ENCODE measurements at regions not wholly inside any gene's neighbourhood (a gene's known extent, or its start where the extent isn't known, plus 50 kb on each side); places are given as distances from the start of the nearest gene placed in this dataset.
"Not testable (repeated sequence)": the region's sequence is repeated elsewhere in the genome, so short reads cannot be mapped to it uniquely, and the experiment has no call there.

- no peak for ATAC-seq
These were observed 109.2 kb downstream of the OSTF1 start for GRCh38 chr9:75197561-75197960.

GRCh38 chr9:75198436-75198835 is 110.1 kb downstream of the OSTF1 start:
- no peak for ATAC-seq

GRCh38 chr9:75200892-75201470 is 112.7 kb downstream of the OSTF1 start:
- ATAC-seq: peak in 1 of 2 donors; percentile 27

GRCh38 chr9:75201480-75202209 is 113.3 kb downstream of the OSTF1 start:
- no peak for ATAC-seq

- not testable (repeated sequence) for ATAC-seq
These were observed 119.7 kb downstream of the OSTF1 start for GRCh38 chr9:75207997-75208396.

- ATAC-seq: no peak
These were observed 121.9 kb downstream of the OSTF1 start for GRCh38 chr9:75210215-75210614.

- no peak for ATAC-seq
These were observed 125.5 kb downstream of the OSTF1 start for GRCh38 chr9:75213765-75214164.

- ATAC-seq: no peak
These were observed 138.3 kb downstream of the OSTF1 start for GRCh38 chr9:75226403-75227139.

- ATAC-seq: no peak
These were observed 140.6 kb downstream of the OSTF1 start for GRCh38 chr9:75228893-75229292.

- ATAC-seq: no peak
These were observed 141.5 kb downstream of the OSTF1 start for GRCh38 chr9:75229605-75230332.

GRCh38 chr9:75230469-75230868 is 142.2 kb downstream of the OSTF1 start:
- no peak for ATAC-seq

- ATAC-seq: no peak
These were observed 142.9 kb downstream of the OSTF1 start for GRCh38 chr9:75231167-75231566.

GRCh38 chr9:75233011-75233410 is 144.7 kb downstream of the OSTF1 start:
- no peak for ATAC-seq

GRCh38 chr9:75235632-75236031 is 147.3 kb downstream of the OSTF1 start:
- no peak for ATAC-seq

- peak; percentile 58 for ATAC-seq
These were observed 150.1 kb downstream of the OSTF1 start for GRCh38 chr9:75238311-75238976.

- no peak for ATAC-seq
These were observed 150.9 kb downstream of the OSTF1 start for GRCh38 chr9:75239176-75239575.

GRCh38 chr9:75242426-75242825 is 154.1 kb downstream of the OSTF1 start:
- no peak for ATAC-seq

- ATAC-seq: no peak
These were observed 158.6 kb downstream of the OSTF1 start for GRCh38 chr9:75246949-75247348.

GRCh38 chr9:75265525-75265972 is 177.2 kb downstream of the OSTF1 start:
- ATAC-seq: peak in 1 of 2 donors; percentile 41

- no peak for ATAC-seq
These were observed 180.9 kb downstream of the OSTF1 start for GRCh38 chr9:75269197-75269596.

GRCh38 chr9:75273055-75273454 is 184.7 kb downstream of the OSTF1 start:
- not testable (repeated sequence) for ATAC-seq

- ATAC-seq: no peak
These were observed 186.5 kb downstream of the OSTF1 start for GRCh38 chr9:75274781-75275180.

- ATAC-seq: no peak
These were observed 193.7 kb downstream of the OSTF1 start for GRCh38 chr9:75282047-75282446.

All from activated CD4-positive, CD25-positive, alpha-beta regulatory T cell treated with anti-CD3 and anti-CD28 coated beads, Interleukin-2, amount 50 U/mL, for 24 hours (primary cell).